CD4-positive, CD25-positive, alpha-beta regulatory T cell (primary cell): ENCODE measurements at regions not wholly inside any gene's neighbourhood (a gene's known extent, or its start where the extent isn't known, plus 50 kb on each side); places are given as distances from the start of the nearest gene placed in this dataset.

Experiments used
- ATAC-seq, 2 donors: fragments of 150-1000 bp; cut with Tn5 transposase; one replicate each; pipeline ENCODE4 v1.10.0; 2021; ENCODE audit warnings: low read depth in 2 of 2, moderate number of reproducible peaks in 2 of 2, moderate library complexity in 1 of 2
- DNase-seq, 3 donors: peaks; one replicate each; pipeline versions ENCODE4 v3.0.0 to v3.0.0-alpha.2; 2012 to 2022; ENCODE audit warnings: mixed read lengths in 1 of 3
- H3K27ac ChIP-seq: one replicate; pipeline ENCODE4 v1.7.0; 2013; ENCODE audit warnings: mild to moderate bottlenecking, low read length; ENCODE audit not compliant: insufficient read depth, poor library complexity, severe bottlenecking
- H3K27me3 ChIP-seq: one replicate; pipeline ENCODE4 v1.7.0; 2013; ENCODE audit warnings: low read length; ENCODE audit not compliant: control insufficient read depth, insufficient read depth
- H3K36me3 ChIP-seq: one replicate; pipeline ENCODE4 v1.7.0; 2013; ENCODE audit warnings: mild to moderate bottlenecking, low read length, moderate library complexity; ENCODE audit not compliant: control insufficient read depth, insufficient read depth
- H3K4me1 ChIP-seq: 2 replicates; pipeline ENCODE4 v1.7.0; 2013; ENCODE audit warnings: mild to moderate bottlenecking, low read length; ENCODE audit not compliant: insufficient read depth, control insufficient read depth, poor library complexity, severe bottlenecking
- H3K4me3 ChIP-seq: one replicate; pipeline ENCODE4 v1.7.0; 2013; ENCODE audit warnings: low read depth, mild to moderate bottlenecking, low read length, moderate library complexity
- H3K9me3 ChIP-seq, 2 experiments: 1 replicate in 1 of 2; 2 replicates in 1 of 2; pipeline ENCODE4 v1.7.0; 2013; ENCODE audit warnings: low read length in 2 of 2, mild to moderate bottlenecking in 1 of 2, moderate library complexity in 1 of 2; ENCODE audit not compliant: control insufficient read depth in 2 of 2
- H3K27ac Mint-ChIP-seq, 3 donors: one replicate each; pipeline ENCODE4 v1.8.0; 2020 to 2022; ENCODE audit warnings: mild to moderate bottlenecking in 3 of 3, mixed read lengths in 3 of 3, moderate library complexity in 2 of 3
- H3K27me3 Mint-ChIP-seq: one replicate; pipeline ENCODE4 v1.8.0; 2022; ENCODE audit warnings: mild to moderate bottlenecking, mixed read lengths
- H3K36me3 Mint-ChIP-seq: one replicate; pipeline ENCODE4 v1.8.0; 2020; ENCODE audit warnings: mixed read lengths
- H3K4me1 Mint-ChIP-seq, 4 donors: one replicate each; pipeline ENCODE4 v1.8.0; 2020 to 2022; ENCODE audit warnings: mixed read lengths in 4 of 4, mild to moderate bottlenecking in 1 of 4
- H3K4me3 Mint-ChIP-seq, 4 donors: one replicate each; pipeline ENCODE4 v1.8.0; 2020 to 2022; ENCODE audit warnings: mild to moderate bottlenecking in 4 of 4, mixed read lengths in 4 of 4, moderate library complexity in 3 of 4
- H3K9me3 Mint-ChIP-seq, 7 donors: one replicate each; pipeline ENCODE4 v1.8.0; 2020 to 2022; ENCODE audit warnings: mixed read lengths in 7 of 7, mild to moderate bottlenecking in 3 of 7, moderate library complexity in 2 of 7

- no peak overlapping the region for H3K4me3 ChIP-seq
- Mint-ChIP-seq H3K4me3 (no peak overlapping the region), H3K27ac (no peak overlapping the region), H3K36me3 (no peaks in the 10 kb centered on the region), H3K4me1 (no peaks in the 10 kb centered on the region), H3K27me3 (no peaks in the 10 kb centered on the region), H3K9me3 (peaks cover 0 to 15% (median 8%) of the 10 kb centered on the region in 7 donors)
- H3K9me3 ChIP-seq, result no peaks in the 10 kb centered on the region
- no peak for DNase-seq
- no peaks in the 10 kb centered on the region for H3K36me3 ChIP-seq
- no peak overlapping the region for H3K27ac ChIP-seq
- no peaks in the 10 kb centered on the region for H3K27me3 ChIP-seq
- H3K4me1 ChIP-seq, result no peaks in the 10 kb centered on the region
- no peak for ATAC-seq
These were observed 281.9 kb upstream of the ADAMTS5 start for GRCh38 chr21:27248814-27249213.

GRCh38 chr21:27246741-27247140 lies 279.9 kb upstream of the ADAMTS5 start:
- Mint-ChIP-seq H3K36me3 (no peaks in the 10 kb centered on the region), H3K4me3 (no peak overlapping the region), H3K9me3 (peaks cover 0 to 12% (median 4%) of the 10 kb centered on the region in 7 donors), H3K4me1 (no peaks in the 10 kb centered on the region), H3K27me3 (no peaks in the 10 kb centered on the region), H3K27ac (no peak overlapping the region)
- DNase-seq (no peak), ATAC-seq (no peak)
- Histone ChIP-seq H3K9me3 (peaks cover 0 to 6% of the 10 kb centered on the region in 2 experiments), H3K27me3 (no peaks in the 10 kb centered on the region), H3K27ac (no peak overlapping the region), H3K4me1 (no peaks in the 10 kb centered on the region), H3K36me3 (no peaks in the 10 kb centered on the region), H3K4me3 (no peak overlapping the region)

- no peak for DNase-seq
- Mint-ChIP-seq H3K4me3 (no peak overlapping the region), H3K4me1 (no peaks in the 10 kb centered on the region), H3K36me3 (no peaks in the 10 kb centered on the region), H3K27ac (no peak overlapping the region), H3K27me3 (no peaks in the 10 kb centered on the region), H3K9me3 (peaks cover 0 to 16% (median 5%) of the 10 kb centered on the region in 7 donors)
- H3K4me3 ChIP-seq, result no peak overlapping the region
- H3K27me3 ChIP-seq, result no peaks in the 10 kb centered on the region
- no peak overlapping the region for H3K27ac ChIP-seq
- peaks cover 0 to 6% of the 10 kb centered on the region in 2 experiments for H3K9me3 ChIP-seq
- H3K36me3 ChIP-seq, result no peaks in the 10 kb centered on the region
- ATAC-seq, result no peak
- H3K4me1 ChIP-seq, result no peaks in the 10 kb centered on the region
These were observed 277.9 kb upstream of the ADAMTS5 start for GRCh38 chr21:27244776-27245175.

- H3K4me1 Mint-ChIP-seq, result no peaks in the 10 kb centered on the region
- H3K36me3 Mint-ChIP-seq, result no peaks in the 10 kb centered on the region
- no peak overlapping the region for H3K27ac Mint-ChIP-seq
- peaks cover 0 to 16% (median 5%) of the 10 kb centered on the region in 7 donors for H3K9me3 Mint-ChIP-seq
- no peaks in the 10 kb centered on the region for H3K36me3 ChIP-seq
- ATAC-seq, result no peak
- H3K4me3 Mint-ChIP-seq, result no peak overlapping the region
- no peaks in the 10 kb centered on the region for H3K27me3 ChIP-seq
- no peak for DNase-seq
- H3K27ac ChIP-seq, result no peak overlapping the region
- H3K27me3 Mint-ChIP-seq, result no peaks in the 10 kb centered on the region
- no peaks in the 10 kb centered on the region for H3K4me1 ChIP-seq
- peaks cover 0 to 6% of the 10 kb centered on the region in 2 experiments for H3K9me3 ChIP-seq
- H3K4me3 ChIP-seq, result no peak overlapping the region
These were observed 277.5 kb upstream of the ADAMTS5 start for GRCh38 chr21:27244352-27244751.

GRCh38 chr21:27240839-27241238 lies 274.0 kb upstream of the ADAMTS5 start:
- Mint-ChIP-seq H3K27ac (no peak overlapping the region), H3K9me3 (peaks cover 0 to 5% (median 2%) of the 10 kb centered on the region in 7 donors), H3K27me3 (no peaks in the 10 kb centered on the region), H3K4me3 (no peak overlapping the region), H3K36me3 (no peaks in the 10 kb centered on the region), H3K4me1 (no peaks in the 10 kb centered on the region)
- Histone ChIP-seq H3K4me3 (no peak overlapping the region), H3K36me3 (no peaks in the 10 kb centered on the region), H3K27ac (no peak overlapping the region), H3K9me3 (peaks cover 0 to 6% of the 10 kb centered on the region in 2 experiments), H3K27me3 (no peaks in the 10 kb centered on the region), H3K4me1 (no peaks in the 10 kb centered on the region)
- DNase-seq (no peak), ATAC-seq (no peak)

- H3K4me3 Mint-ChIP-seq, result no peak overlapping the region
- no peak for ATAC-seq
- H3K4me1 Mint-ChIP-seq, result no peaks in the 10 kb centered on the region
- Histone ChIP-seq H3K4me3 (no peak overlapping the region), H3K27ac (no peak overlapping the region), H3K36me3 (no peaks in the 10 kb centered on the region), H3K27me3 (no peaks in the 10 kb centered on the region), H3K4me1 (no peaks in the 10 kb centered on the region), H3K9me3 (no peaks in the 10 kb centered on the region)
- H3K27ac Mint-ChIP-seq, result no peak overlapping the region
- DNase-seq, result no peak
- H3K9me3 Mint-ChIP-seq, result peaks cover 0 to 7% (median 3%) of the 10 kb centered on the region in 7 donors
- no peaks in the 10 kb centered on the region for H3K27me3 Mint-ChIP-seq
- H3K36me3 Mint-ChIP-seq, result no peaks in the 10 kb centered on the region
These were observed 266.7 kb upstream of the ADAMTS5 start for GRCh38 chr21:27233514-27234115.

- no peaks in the 10 kb centered on the region for H3K36me3 ChIP-seq
- H3K27me3 Mint-ChIP-seq, result no peaks in the 10 kb centered on the region
- no peak overlapping the region for H3K4me3 Mint-ChIP-seq
These were observed 259.1 kb upstream of the ADAMTS5 start for GRCh38 chr21:27225940-27226339.

GRCh38 chr21:27225151-27225550 lies 258.3 kb upstream of the ADAMTS5 start:
- H3K4me3 Mint-ChIP-seq, result no peak overlapping the region
- no peak for DNase-seq
- Histone ChIP-seq H3K27me3 (no peaks in the 10 kb centered on the region), H3K4me1 (no peaks in the 10 kb centered on the region), H3K9me3 (no peaks in the 10 kb centered on the region), H3K27ac (no peak overlapping the region), H3K36me3 (no peaks in the 10 kb centered on the region), H3K4me3 (no peak overlapping the region)
- H3K27ac Mint-ChIP-seq, result no peak overlapping the region
- peaks cover 0 to 25% (median 4%) of the 10 kb centered on the region in 7 donors for H3K9me3 Mint-ChIP-seq
- no peak for ATAC-seq
- no peaks in the 10 kb centered on the region for H3K36me3 Mint-ChIP-seq
- H3K4me1 Mint-ChIP-seq, result no peaks in the 10 kb centered on the region
- H3K27me3 Mint-ChIP-seq, result no peaks in the 10 kb centered on the region

More at GRCh38 chr21:27225940-27226339, 259.1 kb upstream of the ADAMTS5 start:
- H3K27ac Mint-ChIP-seq, result no peak overlapping the region
- Histone ChIP-seq H3K4me1 (no peaks in the 10 kb centered on the region), H3K4me3 (no peak overlapping the region), H3K9me3 (no peaks in the 10 kb centered on the region), H3K27ac (no peak overlapping the region), H3K27me3 (no peaks in the 10 kb centered on the region)
- no peaks in the 10 kb centered on the region for H3K36me3 Mint-ChIP-seq
- peaks cover 0 to 25% (median 4%) of the 10 kb centered on the region in 7 donors for H3K9me3 Mint-ChIP-seq
- DNase-seq, result no peak
- no peaks in the 10 kb centered on the region for H3K4me1 Mint-ChIP-seq
- ATAC-seq, result no peak
